CD4-positive, alpha-beta T cell treated with Interferon gamma for 1 hour (primary cell): ENCODE measurements at regions not wholly inside any gene's neighbourhood (a gene's known extent, or its start where the extent isn't known, plus 50 kb on each side); places are given as distances from the start of the nearest gene placed in this dataset.
"Not testable (repeated sequence)": the region's sequence is repeated elsewhere in the genome, so short reads cannot be mapped to it uniquely, and the experiment has no call there.

ENCODE experiments used
- DNase-seq: peaks from one replicate; pipeline ENCODE4 v3.0.0-alpha.2; 2020

DNA sequence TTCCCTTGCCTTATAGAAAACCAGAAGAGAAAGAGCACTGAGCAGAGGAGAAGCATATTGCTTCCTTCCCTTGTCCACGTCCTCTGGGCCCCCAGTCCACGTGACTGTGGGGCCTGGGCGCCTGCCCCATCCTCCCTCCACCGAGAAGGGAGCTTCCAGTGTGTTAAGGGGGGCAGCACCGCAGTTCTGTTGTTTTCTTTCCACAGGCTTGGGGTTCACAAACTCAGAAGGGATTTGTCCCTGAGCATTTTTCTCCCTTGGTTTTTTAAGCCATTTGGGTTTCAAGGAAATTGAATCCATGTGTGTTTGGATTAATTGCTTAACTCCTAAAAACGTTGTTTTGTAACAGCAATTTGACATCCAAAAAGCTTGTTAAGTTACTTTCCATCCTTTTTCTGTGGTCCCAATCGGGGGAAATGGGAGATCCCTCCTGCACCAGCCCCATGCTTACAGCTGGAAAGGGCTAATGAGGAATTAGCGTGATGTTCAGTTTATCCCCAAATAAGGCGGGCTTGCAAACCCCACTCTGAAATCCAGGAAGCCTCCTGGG, 347.5 kb upstream of the TNRC6C start:
- no peak for DNase-seq

DNA sequence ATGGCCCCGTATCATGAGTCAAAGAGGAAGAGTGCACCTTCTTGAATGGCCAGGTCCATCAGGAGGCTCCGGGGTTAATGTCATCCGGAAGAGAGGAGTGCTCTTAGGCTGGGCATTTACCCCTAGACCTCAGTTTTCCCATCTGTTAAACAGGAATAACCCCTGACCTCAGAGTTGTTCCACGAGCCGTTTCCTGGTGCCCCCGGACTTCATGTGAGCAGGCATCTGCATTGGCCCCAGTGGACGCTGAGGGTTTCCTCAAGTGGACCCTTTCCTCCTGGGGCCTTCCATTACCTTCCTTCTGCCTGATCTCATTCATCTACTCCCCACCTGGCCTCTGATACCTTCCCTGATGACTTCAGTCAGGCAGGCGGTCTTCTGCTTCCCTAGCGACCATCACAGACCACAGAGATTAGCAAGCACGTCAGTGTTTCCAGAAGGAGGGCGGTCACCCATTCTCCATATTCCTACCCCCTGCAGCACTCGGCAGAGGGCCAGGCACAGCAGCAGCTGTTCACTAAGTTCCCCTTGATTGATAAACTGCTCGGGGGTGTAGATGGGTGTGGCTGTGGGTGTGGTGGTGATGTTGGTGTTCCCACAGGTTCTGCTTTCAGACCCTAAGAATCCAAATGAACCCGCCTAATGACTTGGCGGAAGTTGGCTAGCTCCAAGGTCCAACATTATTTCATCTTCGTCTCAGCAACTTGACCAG, 346.6 kb upstream of the TNRC6C start:
- no peak for DNase-seq

- DNase-seq: no peak
Measured at GRCh38 chr17:77613218-77613617, 345.3 kb upstream of the TNRC6C start.

- DNase-seq: no peak
Measured at GRCh38 chr17:77613627-77614026, 344.9 kb upstream of the TNRC6C start.

- DNase-seq: no peak
Measured at GRCh38 chr17:77615703-77616253, 342.7 kb upstream of the TNRC6C start.

GRCh38 chr17:77616254-77616731, 342.2 kb upstream of the TNRC6C start:
- DNase-seq: no peak

GRCh38 chr17:77617516-77617915, 341.0 kb upstream of the TNRC6C start:
- DNase-seq: no peak

- DNase-seq: no peak
Measured at GRCh38 chr17:77618173-77618572, 340.3 kb upstream of the TNRC6C start.

DNA sequence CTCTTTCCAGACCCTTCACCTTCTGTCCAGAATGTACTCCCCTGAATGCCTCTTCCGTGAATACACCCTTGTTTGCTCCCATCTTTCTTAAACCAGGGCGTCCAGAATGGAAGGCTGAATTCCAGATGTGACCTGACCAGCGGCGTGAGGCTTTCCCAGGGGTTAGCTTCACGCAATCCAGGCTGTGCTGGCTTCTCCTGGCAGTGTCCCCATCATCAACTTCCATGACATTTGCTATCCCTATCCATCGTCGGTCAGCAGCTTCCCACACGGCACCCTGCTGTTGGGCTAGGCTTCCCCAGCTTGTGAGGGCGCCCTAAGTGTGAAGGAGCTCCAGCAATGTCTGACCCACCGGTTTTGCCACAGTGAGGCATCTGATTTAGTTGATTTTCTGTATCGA, 339.8 kb upstream of the TNRC6C start:
- DNase-seq: no peak

- DNase-seq: no peak
Measured at GRCh38 chr17:77619326-77619725, 339.2 kb upstream of the TNRC6C start.

- DNase-seq: no peak
Measured at GRCh38 chr17:77619851-77620250, 338.7 kb upstream of the TNRC6C start.

- DNase-seq: no peak
Measured at GRCh38 chr17:77620282-77620681, 338.2 kb upstream of the TNRC6C start.

DNA sequence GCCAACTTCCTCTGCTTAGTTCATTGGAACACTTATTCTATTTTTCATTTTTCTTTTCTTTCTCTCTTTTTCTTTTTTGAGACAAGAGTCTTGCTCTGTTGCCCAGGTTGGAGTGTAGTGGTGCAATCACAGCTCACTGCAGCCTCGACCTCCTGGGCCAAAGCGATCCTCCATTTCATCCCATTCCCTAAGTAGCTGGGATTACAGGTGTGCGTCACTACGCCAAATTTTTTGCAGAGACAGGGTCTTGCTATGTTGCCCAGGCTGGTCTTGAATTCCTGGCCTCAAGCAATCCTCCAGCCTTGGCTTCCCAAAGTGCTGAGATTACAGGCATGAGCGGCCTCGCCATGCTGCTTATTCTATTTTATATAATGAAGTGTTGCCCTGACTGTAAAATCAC, 336.4 kb upstream of the TNRC6C start:
- not testable (repeated sequence) for DNase-seq

- no peak for DNase-seq
Measured at GRCh38 chr17:77622647-77623046, 335.9 kb upstream of the TNRC6C start.

DNA sequence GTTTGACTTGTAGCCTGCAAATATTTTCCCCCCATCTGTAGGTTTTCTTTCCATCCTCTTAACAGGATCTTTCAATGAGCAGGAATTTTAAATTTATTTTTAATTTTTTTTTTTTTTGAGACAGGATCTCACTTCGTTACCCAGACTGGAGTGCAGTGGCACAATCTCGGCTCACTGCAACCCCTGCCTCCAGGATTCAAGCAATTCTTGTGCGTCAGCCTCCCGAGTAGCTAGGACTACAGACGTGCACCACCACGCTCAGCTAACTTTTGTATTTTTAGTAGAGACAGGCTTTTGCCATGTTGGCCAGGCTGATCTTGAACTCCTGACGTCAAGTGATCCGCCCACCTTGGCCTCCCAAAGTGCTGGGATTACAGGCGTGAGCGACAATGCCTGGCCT, 335.2 kb upstream of the TNRC6C start:
- DNase-seq: not testable (repeated sequence)

GRCh38 chr17:77628035-77628434, 330.5 kb upstream of the TNRC6C start:
- DNase-seq: no peak

- not testable (repeated sequence) for DNase-seq
Measured at GRCh38 chr17:77629284-77629683, 329.2 kb upstream of the TNRC6C start.

- DNase-seq: no peak
Measured at GRCh38 chr17:77631307-77631706, 327.2 kb upstream of the TNRC6C start.

- DNase-seq: no peak
Measured at GRCh38 chr17:77632619-77633018, 325.9 kb upstream of the TNRC6C start.

DNA sequence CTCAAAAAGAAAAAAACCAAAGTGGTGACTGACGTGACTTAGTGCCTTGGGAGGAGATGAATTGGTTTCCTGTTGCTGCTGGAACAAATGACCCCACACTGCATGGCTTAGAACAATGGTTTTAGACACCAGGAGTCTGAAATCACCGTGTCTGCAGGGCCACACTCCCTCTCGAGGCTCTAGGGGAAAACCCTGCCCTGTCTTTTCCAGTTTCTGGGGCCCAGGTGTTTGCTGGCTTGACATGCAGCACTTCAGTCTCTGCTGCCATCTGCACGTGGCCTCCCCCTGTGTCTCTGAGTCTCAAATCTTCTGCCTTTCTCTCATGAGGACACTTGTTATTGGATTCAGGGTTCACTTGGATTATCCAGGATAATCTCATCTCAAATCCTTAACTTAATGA, 323.8 kb upstream of the TNRC6C start:
- no peak for DNase-seq

GRCh38 chr17:77635176-77635575, 323.3 kb upstream of the TNRC6C start:
- DNase-seq: no peak

DNA sequence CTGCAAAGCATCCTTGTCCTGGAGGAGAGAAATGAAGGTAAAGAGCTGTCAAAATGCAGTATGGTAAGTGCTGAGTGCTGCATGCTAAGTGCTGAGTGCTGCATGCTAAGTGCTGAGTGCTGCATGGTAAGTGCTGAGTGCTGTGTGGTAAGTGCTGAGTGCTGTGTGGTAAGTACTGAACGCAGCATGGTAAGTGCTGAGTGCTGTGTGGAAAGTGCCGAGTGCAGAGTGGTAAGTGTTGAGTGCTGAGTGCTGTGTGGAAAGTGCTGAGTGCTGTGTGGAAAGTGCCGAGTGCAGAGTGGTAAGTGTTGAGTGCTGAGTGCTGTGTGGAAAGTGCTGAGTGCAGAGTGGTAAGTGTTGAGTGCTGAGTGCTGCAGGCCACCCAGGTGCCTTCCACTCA, 322.7 kb upstream of the TNRC6C start:
- not testable (repeated sequence) for DNase-seq

- no peak for DNase-seq
Measured at GRCh38 chr17:77636835-77637817, 321.4 kb upstream of the TNRC6C start.
